ENCODE measurements at regions not wholly inside any gene's neighbourhood (a gene's known extent, or its start where the extent isn't known, plus 50 kb on each side); places are given as distances from the start of the nearest gene placed in this dataset.

GRCh38 chr12:88703790-88704189 lies 123.5 kb upstream of the KITLG start:
- Histone ChIP-seq H4K20me1 (ENCODE audit: insufficient read depth) (no peaks in the 10 kb centered on the region), H2AFZ (ENCODE audit: low read depth) (no peak overlapping the region), H3K27ac (no peak overlapping the region), H3K9ac (no peak overlapping the region), H3K4me2 (no peak overlapping the region), H3K4me3 (IDR thresholded peaks at IDR 0.05; ENCODE audit: insufficient read depth, low read depth, low read length) (no peak overlapping the region), H3K4me1 (ENCODE audit: low read depth, poor library complexity, severe bottlenecking) (no peaks in the 10 kb centered on the region), H3K27me3 (ENCODE audit: insufficient read depth, low read depth) (no peaks in the 10 kb centered on the region), H3K79me2 (ENCODE audit: insufficient read depth, low read depth) (no peaks in the 10 kb centered on the region), H3K36me3 (ENCODE audit: insufficient read depth) (no peaks in the 10 kb centered on the region)
- no peak for TF ChIP-seq CTCF (conservative IDR thresholded peaks at IDR 0.05; ENCODE audit: low read depth, low read length)

- no peak overlapping the region for H3K4me2 ChIP-seq
- H3K36me3 ChIP-seq (ENCODE audit: insufficient read depth), result no peaks in the 10 kb centered on the region
- no peak overlapping the region for H3K9ac ChIP-seq
- H3K79me2 ChIP-seq (ENCODE audit: insufficient read depth, low read depth), result no peaks in the 10 kb centered on the region
- no peak for TF ChIP-seq CTCF (conservative IDR thresholded peaks at IDR 0.05; ENCODE audit: low read depth, low read length)
- no peak overlapping the region for H3K4me3 ChIP-seq (IDR thresholded peaks at IDR 0.05; ENCODE audit: insufficient read depth, low read depth, low read length)
- H4K20me1 ChIP-seq (ENCODE audit: insufficient read depth), result no peaks in the 10 kb centered on the region
- H3K4me1 ChIP-seq (ENCODE audit: low read depth, poor library complexity, severe bottlenecking), result no peaks in the 10 kb centered on the region
- H2AFZ ChIP-seq (ENCODE audit: low read depth), result no peak overlapping the region
- H3K27ac ChIP-seq, result no peak overlapping the region
- no peaks in the 10 kb centered on the region for H3K27me3 ChIP-seq (ENCODE audit: insufficient read depth, low read depth)
These were observed 118.2 kb upstream of the KITLG start for GRCh38 chr12:88698471-88698870.

GRCh38 chr12:88693837-88694445 lies 113.7 kb upstream of the KITLG start:
- Histone ChIP-seq H3K36me3 (ENCODE audit: insufficient read depth) (no peaks in the 10 kb centered on the region), H3K4me1 (ENCODE audit: low read depth, poor library complexity, severe bottlenecking) (no peaks in the 10 kb centered on the region)

GRCh38 chr12:88691811-88692210 lies 111.5 kb upstream of the KITLG start:
- Histone ChIP-seq H3K9ac (no peak overlapping the region), H2AFZ (ENCODE audit: low read depth) (no peak overlapping the region), H3K27ac (no peak overlapping the region), H3K27me3 (ENCODE audit: insufficient read depth, low read depth) (no peaks in the 10 kb centered on the region), H3K36me3 (ENCODE audit: insufficient read depth) (no peaks in the 10 kb centered on the region), H4K20me1 (ENCODE audit: insufficient read depth) (no peaks in the 10 kb centered on the region), H3K79me2 (ENCODE audit: insufficient read depth, low read depth) (no peaks in the 10 kb centered on the region), H3K4me3 (IDR thresholded peaks at IDR 0.05; ENCODE audit: insufficient read depth, low read depth, low read length) (no peak overlapping the region), H3K4me1 (ENCODE audit: low read depth, poor library complexity, severe bottlenecking) (no peaks in the 10 kb centered on the region), H3K4me2 (no peak overlapping the region)
- no peak for TF ChIP-seq CTCF (conservative IDR thresholded peaks at IDR 0.05; ENCODE audit: low read depth, low read length)

More at GRCh38 chr12:88693837-88694445, 113.7 kb upstream of the KITLG start:
- Histone ChIP-seq H3K79me2 (ENCODE audit: insufficient read depth, low read depth) (no peaks in the 10 kb centered on the region), H3K27me3 (ENCODE audit: insufficient read depth, low read depth) (no peaks in the 10 kb centered on the region), H3K4me2 (no peak overlapping the region), H3K4me3 (IDR thresholded peaks at IDR 0.05; ENCODE audit: insufficient read depth, low read depth, low read length) (no peak overlapping the region), H4K20me1 (ENCODE audit: insufficient read depth) (no peaks in the 10 kb centered on the region), H3K9ac (no peak overlapping the region), H2AFZ (ENCODE audit: low read depth) (no peak overlapping the region), H3K27ac (no peak overlapping the region)
- no peak for TF ChIP-seq CTCF (conservative IDR thresholded peaks at IDR 0.05; ENCODE audit: low read depth, low read length)
